K562 (cell line): ENCODE measurements at regions not wholly inside any gene's neighbourhood (a gene's known extent, or its start where the extent isn't known, plus 50 kb on each side); places are given as distances from the start of the nearest gene placed in this dataset.

Experiments used
- CHD4 ChIP-seq: fragments of 200-600 bp; sonication (generic); IDR thresholded peaks from 3 replicates; pipeline ENCODE4 v1.6.1; 2012; ENCODE audit warnings: low read depth, mild to moderate bottlenecking, mixed read lengths, low read length, inconsistent platforms; ENCODE audit not compliant: insufficient read depth, insufficient replicate concordance, poor library complexity, severe bottlenecking
- CREBBP ChIP-seq: IDR thresholded peaks from one replicate; pipeline ENCODE4 v1.6.1; 2012; ENCODE audit warnings: low read depth, mild to moderate bottlenecking, control low read depth, inconsistent platforms, low read length
- HDAC8 ChIP-seq: fragments of 450-650 bp; IDR thresholded peaks from 2 replicates; pipeline ENCODE4 v1.6.1; 2016; ENCODE audit warnings: mild to moderate bottlenecking, missing genetic modification characterization, moderate library complexity, missing compliant biosample characterization
- HNRNPLL ChIP-seq: fragments of 200-400 bp; formaldehyde crosslinking; IDR thresholded peaks from 2 replicates; pipeline ENCODE4 v1.6.1; 2017; ENCODE audit warnings: low read length, low read depth, mild to moderate bottlenecking; ENCODE audit not compliant: poor library complexity, severe bottlenecking
- NFRKB ChIP-seq: fragments of 450-650 bp; IDR thresholded peaks from 2 replicates; pipeline ENCODE4 v1.6.1; 2016; ENCODE audit warnings: low read depth
- NFXL1 ChIP-seq: fragments of 450-650 bp; formaldehyde crosslinking; IDR thresholded peaks from 2 replicates; pipeline ENCODE4 v1.4.0; 2021; ENCODE audit warnings: mild to moderate bottlenecking
- NR2C1 ChIP-seq, 2 experiments: fragments of 450-650 bp; IDR thresholded peaks; 2 replicates each; pipeline ENCODE4 v1.6.1; 2017; ENCODE audit warnings: mild to moderate bottlenecking in 2 of 2, antibody characterized with exemption in 1 of 2, inconsistent platforms in 1 of 2, missing compliant biosample characterization in 1 of 2, missing genetic modification characterization in 1 of 2
- RBM34 ChIP-seq: fragments of 200-400 bp; formaldehyde crosslinking; IDR thresholded peaks from 2 replicates; pipeline ENCODE4 v1.6.1; 2018; ENCODE audit warnings: low read length, borderline replicate concordance; ENCODE audit not compliant: insufficient read depth
- RFX7 ChIP-seq: fragments of 250-450 bp; sonication (Bioruptor Pico); IDR thresholded peaks from 2 replicates; pipeline ENCODE4 v1.5.1; 2021; ENCODE audit warnings: mild to moderate bottlenecking
- TCFL5 ChIP-seq: fragments of 250-450 bp; sonication (Bioruptor Pico); conservative IDR thresholded peaks from 2 replicates; pipeline ENCODE4 v1.6.1; 2021; ENCODE audit warnings: mild to moderate bottlenecking, moderate library complexity, matching md5 sums
- TOE1 ChIP-seq, 2 experiments: fragments of 450-650 bp in 1 of 2; sonication (generic) in 1 of 2; formaldehyde crosslinking in 1 of 2; IDR thresholded peaks; 2 replicates each; pipeline versions ENCODE4 v1.7.1 to v1.8.0; 2016 to 2022; ENCODE audit warnings: borderline replicate concordance in 2 of 2, mild to moderate bottlenecking in 2 of 2, antibody characterized with exemption in 1 of 2, inconsistent platforms in 1 of 2, low read depth in 1 of 2, missing genetic modification reagents in 1 of 2, moderate library complexity in 1 of 2
- ZNF124 ChIP-seq: sonication (generic); formaldehyde crosslinking; IDR thresholded peaks from 2 replicates; pipeline ENCODE4 v1.8.1; 2022; ENCODE audit warnings: missing genetic modification reagents
- ZNF165 ChIP-seq: fragments of 250-450 bp; sonication (Bioruptor Pico); IDR thresholded peaks from 2 replicates; pipeline ENCODE4 v1.4.0; 2020; ENCODE audit warnings: borderline replicate concordance
- ZNF224 ChIP-seq: sonication (generic); formaldehyde crosslinking; IDR thresholded peaks from 2 replicates; pipeline ENCODE4 v1.8.0; 2022; ENCODE audit warnings: mild to moderate bottlenecking, missing genetic modification reagents
- ZNF407 ChIP-seq: fragments of 450-650 bp; IDR thresholded peaks from 2 replicates; pipeline ENCODE4 v1.6.1; 2016; ENCODE audit warnings: low read depth
- ZNF444 ChIP-seq: fragments of 250-450 bp; sonication (Bioruptor Pico); IDR thresholded peaks from 2 replicates; pipeline ENCODE4 v1.4.0; 2020; ENCODE audit warnings: mild to moderate bottlenecking, moderate library complexity
- TF ChIP-seq, protein P1 (sequence below): fragments of 450-650 bp; IDR thresholded peaks from 2 replicates; pipeline ENCODE4 v1.7.1; 2018; ENCODE audit warnings: mild to moderate bottlenecking, low read depth; ENCODE audit not compliant: partially characterized antibody

GRCh38 chr7:106774213-106774767, 90.8 kb upstream of the PIK3CG start (continued):
- TF ChIP-seq ZNF124 (CRISPR knock-in tag) (no peak), ZNF165 (peak; percentile 48; the same call in 1 of the 2 replicates), RFX7 (CRISPR knock-in tag) (peak; percentile 3; the same call in 1 of the 2 replicates), TOE1 (IDR thresholded peaks at IDR 0.05; ENCODE audit: borderline replicate concordance) (no peak), TOE1 (CRISPR knock-in tag; IDR thresholded peaks at IDR 0.05; ENCODE audit: borderline replicate concordance, low read depth) (no peak), HNRNPLL (no peak), RBM34 (no peak), NFRKB (peak; percentile 88; the same call in 1 of the 2 replicates), NR2C1 (IDR thresholded peaks at IDR 0.05) (no peak; the same call in 1 of the 2 replicates), NR2C1 (tag; IDR thresholded peaks at IDR 0.05) (no peak), ZNF444 (CRISPR knock-in tag) (peak; percentile 81), NFXL1 (peak; percentile 80; the same call in 1 of the 2 replicates), ZNF224 (CRISPR knock-in tag) (no peak), CREBBP (no peak), TCFL5 (no peak), ZNF407 (no peak), HDAC8 (tag) (no peak), CHD4 (no peak)
- TF ChIP-seq, protein P1, sequence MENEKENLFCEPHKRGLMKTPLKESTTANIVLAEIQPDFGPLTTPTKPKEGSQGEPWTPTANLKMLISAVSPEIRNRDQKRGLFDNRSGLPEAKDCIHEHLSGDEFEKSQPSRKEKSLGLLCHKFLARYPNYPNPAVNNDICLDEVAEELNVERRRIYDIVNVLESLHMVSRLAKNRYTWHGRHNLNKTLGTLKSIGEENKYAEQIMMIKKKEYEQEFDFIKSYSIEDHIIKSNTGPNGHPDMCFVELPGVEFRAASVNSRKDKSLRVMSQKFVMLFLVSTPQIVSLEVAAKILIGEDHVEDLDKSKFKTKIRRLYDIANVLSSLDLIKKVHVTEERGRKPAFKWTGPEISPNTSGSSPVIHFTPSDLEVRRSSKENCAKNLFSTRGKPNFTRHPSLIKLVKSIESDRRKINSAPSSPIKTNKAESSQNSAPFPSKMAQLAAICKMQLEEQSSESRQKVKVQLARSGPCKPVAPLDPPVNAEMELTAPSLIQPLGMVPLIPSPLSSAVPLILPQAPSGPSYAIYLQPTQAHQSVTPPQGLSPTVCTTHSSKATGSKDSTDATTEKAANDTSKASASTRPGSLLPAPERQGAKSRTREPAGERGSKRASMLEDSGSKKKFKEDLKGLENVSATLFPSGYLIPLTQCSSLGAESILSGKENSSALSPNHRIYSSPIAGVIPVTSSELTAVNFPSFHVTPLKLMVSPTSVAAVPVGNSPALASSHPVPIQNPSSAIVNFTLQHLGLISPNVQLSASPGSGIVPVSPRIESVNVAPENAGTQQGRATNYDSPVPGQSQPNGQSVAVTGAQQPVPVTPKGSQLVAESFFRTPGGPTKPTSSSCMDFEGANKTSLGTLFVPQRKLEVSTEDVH = no peak
